T-helper 17 cell (primary cell): ENCODE measurements at regions not wholly inside any gene's neighbourhood (a gene's known extent, or its start where the extent isn't known, plus 50 kb on each side); places are given as distances from the start of the nearest gene placed in this dataset.

Source experiments
- ATAC-seq: fragments of 150-1000 bp; cut with Tn5 transposase; 2 replicates; pipeline ENCODE4 v1.10.0; 2021; ENCODE audit warnings: mild to moderate bottlenecking, moderate library complexity
- DNase-seq, 3 donors: peaks; one replicate each; pipeline versions ENCODE4 v3.0.0 to v3.0.0-alpha.2; 2020 to 2021
- H3K9me3 ChIP-seq: one replicate; pipeline ENCODE4 v1.7.0; 2013; ENCODE audit warnings: low read length, mild to moderate bottlenecking; ENCODE audit not compliant: control insufficient read depth, poor library complexity, severe bottlenecking
- H3K27ac Mint-ChIP-seq: one replicate; pipeline ENCODE4 v1.8.0; 2022; ENCODE audit warnings: mild to moderate bottlenecking, moderate library complexity, mixed read lengths
- H3K27me3 Mint-ChIP-seq: one replicate; pipeline ENCODE4 v1.8.0; 2022; ENCODE audit warnings: mixed read lengths
- H3K36me3 Mint-ChIP-seq: one replicate; pipeline ENCODE4 v1.8.0; 2022; ENCODE audit warnings: low read depth, mixed read lengths
- H3K4me1 Mint-ChIP-seq: one replicate; pipeline ENCODE4 v1.8.0; 2022; ENCODE audit warnings: mild to moderate bottlenecking, mixed read lengths
- H3K4me3 Mint-ChIP-seq: one replicate; pipeline ENCODE4 v1.8.0; 2022; ENCODE audit warnings: mild to moderate bottlenecking, moderate library complexity, mixed read lengths

DNA sequence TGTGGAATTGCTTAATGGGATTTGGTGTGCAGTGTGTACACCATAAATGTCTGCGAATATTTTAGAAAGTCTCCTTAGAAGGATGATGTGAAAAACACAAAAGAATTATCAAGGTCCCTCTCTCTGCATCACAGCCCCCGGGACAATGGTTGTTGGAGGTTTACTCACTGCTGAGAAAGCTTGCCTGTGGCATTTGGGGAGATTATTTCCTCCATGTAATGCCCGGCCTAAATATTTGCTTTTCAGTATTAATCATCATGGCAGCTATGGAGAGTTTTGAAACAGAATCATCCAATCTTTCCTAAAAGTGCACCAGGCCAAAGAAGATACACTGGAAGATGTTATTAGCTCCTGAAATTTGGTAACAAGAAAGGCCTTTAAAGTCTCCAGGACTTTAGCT lies 113.8 kb upstream of the ADCY1 start:
- DNase-seq, result no peak
- ATAC-seq, result no peak
- no peak overlapping the region for H3K4me3 Mint-ChIP-seq
- H3K27me3 Mint-ChIP-seq, result peaks cover 39% of the 10 kb centered on the region
- no peak overlapping the region for H3K27ac Mint-ChIP-seq
- no peaks in the 10 kb centered on the region for H3K36me3 Mint-ChIP-seq
- H3K9me3 ChIP-seq, result no peaks in the 10 kb centered on the region
- no peaks in the 10 kb centered on the region for H3K4me1 Mint-ChIP-seq

DNA sequence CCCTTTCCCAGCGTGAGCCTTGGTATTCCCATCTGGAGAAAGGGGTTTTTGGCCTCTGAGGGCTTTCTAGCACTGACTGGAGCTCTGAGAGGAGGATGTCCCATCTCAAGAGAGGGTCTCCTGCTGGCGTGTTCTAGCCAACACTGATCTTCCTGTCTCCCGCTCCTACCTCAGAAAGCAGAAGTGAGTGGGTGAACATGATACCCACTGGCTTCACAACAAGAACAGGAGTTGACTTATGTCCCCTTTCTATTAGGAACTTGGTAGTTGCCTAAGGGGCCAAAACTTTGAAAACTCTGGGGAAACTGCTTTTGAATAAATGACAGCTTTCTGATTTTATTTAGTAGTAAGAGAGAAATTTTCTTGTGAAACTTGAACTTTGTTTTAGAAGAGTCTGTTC lies 113.1 kb upstream of the ADCY1 start:
- Mint-ChIP-seq H3K27ac (no peak overlapping the region), H3K4me3 (no peak overlapping the region), H3K27me3 (peaks cover 33% of the 10 kb centered on the region), H3K4me1 (no peaks in the 10 kb centered on the region), H3K36me3 (no peaks in the 10 kb centered on the region)
- DNase-seq (no peak), ATAC-seq (no peak)
- no peaks in the 10 kb centered on the region for H3K9me3 ChIP-seq

DNA sequence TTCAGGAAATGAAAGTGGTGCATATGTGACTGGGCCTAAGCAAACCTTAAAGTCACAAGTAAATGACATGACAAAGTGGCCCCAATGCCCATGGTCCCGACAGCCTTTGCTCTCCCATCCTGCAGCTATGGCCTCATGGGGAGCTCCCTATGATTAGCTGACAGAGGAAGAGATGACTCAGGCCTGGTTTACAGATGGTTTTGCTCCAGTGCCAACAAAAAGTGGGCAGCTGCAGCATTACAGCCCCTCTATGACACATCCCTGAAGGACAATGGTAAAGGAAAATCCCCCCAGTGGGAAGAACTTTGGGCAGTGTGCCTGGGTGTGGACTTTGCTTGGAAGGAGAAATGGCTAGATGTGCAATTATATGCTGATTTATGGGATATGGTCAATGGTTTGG lies 105.1 kb upstream of the ADCY1 start:
- ATAC-seq, result no peak
- DNase-seq, result no peak
- H3K36me3 Mint-ChIP-seq, result peaks cover 5% of the 10 kb centered on the region
- no peak overlapping the region for H3K27ac Mint-ChIP-seq
- H3K4me3 Mint-ChIP-seq, result no peak overlapping the region
- H3K27me3 Mint-ChIP-seq, result peaks cover 28% of the 10 kb centered on the region
- H3K4me1 Mint-ChIP-seq, result no peaks in the 10 kb centered on the region
- no peaks in the 10 kb centered on the region for H3K9me3 ChIP-seq

DNA sequence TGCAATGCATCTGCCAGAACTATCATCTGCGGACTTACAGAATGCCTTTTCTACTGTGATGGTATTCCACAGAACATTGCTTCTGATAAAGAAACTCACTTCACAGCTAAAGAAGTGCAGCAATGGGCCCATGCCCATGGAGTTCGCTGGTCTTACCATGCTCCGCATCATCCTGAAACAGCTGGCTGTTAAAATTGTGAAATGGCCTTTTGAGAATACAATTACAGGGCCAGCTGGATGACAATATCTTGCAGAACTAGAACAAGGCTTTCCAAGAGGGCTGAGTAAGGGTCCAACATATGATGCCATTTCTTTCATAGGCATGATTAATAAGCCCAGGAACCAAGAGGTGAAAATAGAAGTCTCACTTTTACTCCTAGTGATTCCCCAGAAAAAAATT lies 104.1 kb upstream of the ADCY1 start:
- Mint-ChIP-seq H3K36me3 (peaks cover 5% of the 10 kb centered on the region), H3K27me3 (peaks cover 28% of the 10 kb centered on the region), H3K4me3 (no peak overlapping the region), H3K4me1 (no peaks in the 10 kb centered on the region), H3K27ac (no peak overlapping the region)
- ATAC-seq (no peak), DNase-seq (no peak)
- no peaks in the 10 kb centered on the region for H3K9me3 ChIP-seq

DNA sequence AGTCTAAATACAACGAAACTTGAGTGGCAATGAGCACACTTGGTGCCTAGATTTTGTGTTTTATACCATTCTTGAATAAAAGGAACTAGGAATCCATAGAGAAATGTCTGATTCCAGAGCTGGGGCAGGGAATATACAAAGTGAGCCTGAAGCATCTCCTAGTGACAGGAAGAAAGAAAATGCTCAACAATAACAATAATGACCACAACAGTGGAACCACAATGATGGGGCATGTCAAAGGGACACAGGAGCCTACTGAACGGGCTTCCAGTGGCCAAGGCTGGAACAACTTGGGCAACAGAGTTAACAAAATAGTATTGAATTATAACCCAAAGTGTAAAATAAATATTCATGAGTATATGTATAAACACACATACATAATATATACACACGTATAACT lies 94.4 kb upstream of the ADCY1 start:
- Mint-ChIP-seq H3K4me3 (no peak overlapping the region), H3K36me3 (no peaks in the 10 kb centered on the region), H3K27ac (no peak overlapping the region), H3K4me1 (no peaks in the 10 kb centered on the region), H3K27me3 (peaks cover 16% of the 10 kb centered on the region)
- ATAC-seq (no peak), DNase-seq (no peak)
- H3K9me3 ChIP-seq, result no peaks in the 10 kb centered on the region

DNA sequence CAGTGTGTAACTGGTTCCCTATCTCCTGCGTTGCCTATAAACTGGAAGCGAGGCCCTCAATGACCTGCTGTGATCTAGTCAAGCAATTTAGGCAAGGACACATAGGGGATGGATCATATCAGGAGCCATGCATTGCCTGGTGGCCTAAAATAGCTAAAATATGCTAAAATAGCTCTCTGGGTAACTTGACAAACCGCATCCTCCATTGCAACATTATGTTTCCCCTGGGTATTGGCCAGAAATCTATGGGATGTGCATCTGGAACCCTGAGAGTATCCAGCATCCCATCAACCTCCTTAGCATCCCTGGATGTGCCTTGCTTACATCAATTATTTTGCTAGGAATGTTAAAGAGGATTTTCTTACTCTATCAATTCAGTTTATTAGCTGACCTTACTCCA lies 91.7 kb upstream of the ADCY1 start:
- Mint-ChIP-seq H3K4me3 (no peak overlapping the region), H3K27me3 (peaks cover 16% of the 10 kb centered on the region), H3K27ac (no peak overlapping the region), H3K4me1 (no peaks in the 10 kb centered on the region), H3K36me3 (no peaks in the 10 kb centered on the region)
- no peak for ATAC-seq
- no peak for DNase-seq
- no peaks in the 10 kb centered on the region for H3K9me3 ChIP-seq

DNA sequence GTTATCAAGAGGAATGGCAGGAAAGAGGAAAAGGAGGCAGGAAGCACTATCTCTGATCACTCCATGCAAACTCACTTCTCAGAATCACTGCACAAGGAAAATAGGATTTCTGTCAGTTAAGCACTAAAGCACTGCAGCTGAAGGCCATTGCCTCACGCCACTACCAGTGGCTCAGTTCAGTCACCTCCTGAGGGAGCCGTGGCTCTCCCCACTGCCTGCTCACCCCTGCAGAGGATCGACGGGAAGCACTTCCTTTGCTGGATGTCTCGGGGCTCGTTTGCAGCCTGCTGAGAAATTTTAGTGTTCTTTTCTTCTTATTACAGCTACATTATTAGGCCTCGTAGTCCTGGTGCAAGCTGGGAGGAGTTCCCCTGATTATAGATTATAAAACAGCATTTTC lies 90.1 kb upstream of the ADCY1 start:
- Mint-ChIP-seq H3K27me3 (peaks cover 16% of the 10 kb centered on the region), H3K36me3 (no peaks in the 10 kb centered on the region), H3K4me1 (no peaks in the 10 kb centered on the region), H3K4me3 (no peak overlapping the region), H3K27ac (no peak overlapping the region)
- H3K9me3 ChIP-seq, result no peaks in the 10 kb centered on the region
- ATAC-seq (no peak), DNase-seq (no peak)

DNA sequence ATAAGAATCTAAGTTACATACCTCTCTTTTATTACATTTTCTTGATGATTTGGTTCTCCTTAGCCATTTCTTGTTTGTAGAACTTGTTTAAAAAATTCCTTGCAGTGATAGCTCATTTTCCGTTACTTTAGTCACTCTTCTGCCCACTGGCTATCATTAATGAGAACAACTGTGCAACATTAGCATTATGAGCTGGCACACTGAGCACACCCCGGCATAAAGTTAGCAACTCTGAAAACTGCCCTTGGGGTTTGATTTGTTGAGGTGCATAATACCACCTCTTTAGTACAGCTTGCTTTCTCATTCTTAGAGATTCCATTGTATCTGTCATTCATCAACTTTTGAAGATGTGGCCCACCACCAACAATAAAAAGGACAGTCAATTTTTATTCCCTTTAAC lies 87.6 kb upstream of the ADCY1 start:
- DNase-seq, result no peak
- peaks cover 10% of the 10 kb centered on the region for H3K27me3 Mint-ChIP-seq
- no peaks in the 10 kb centered on the region for H3K4me1 Mint-ChIP-seq
- H3K4me3 Mint-ChIP-seq, result no peak overlapping the region
- ATAC-seq, result no peak
- no peaks in the 10 kb centered on the region for H3K9me3 ChIP-seq
- no peak overlapping the region for H3K27ac Mint-ChIP-seq
- H3K36me3 Mint-ChIP-seq, result no peaks in the 10 kb centered on the region

DNA sequence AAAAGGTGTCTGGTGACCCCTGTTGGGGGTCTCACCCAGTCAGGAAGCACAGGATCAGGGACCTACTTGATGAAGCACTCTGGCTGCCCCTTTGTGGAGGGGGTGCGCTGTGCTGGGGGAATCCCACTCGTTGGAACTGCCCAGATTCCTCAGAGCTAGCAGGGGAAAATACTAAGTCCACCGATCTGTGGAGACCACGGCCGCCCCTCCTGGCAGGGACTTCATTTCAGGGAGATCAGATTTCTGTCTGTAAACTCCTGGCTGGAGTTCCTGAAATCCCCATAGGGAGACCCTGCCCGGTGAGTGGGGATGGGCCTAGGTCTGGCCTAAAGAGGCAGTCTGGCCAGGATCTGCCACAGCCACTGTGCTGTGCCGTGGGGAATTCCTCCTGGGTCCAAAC lies 79.3 kb upstream of the ADCY1 start:
- no peak for DNase-seq
- Mint-ChIP-seq H3K27ac (no peak overlapping the region), H3K27me3 (peaks cover 17% of the 10 kb centered on the region), H3K4me1 (no peaks in the 10 kb centered on the region), H3K4me3 (no peak overlapping the region), H3K36me3 (no peaks in the 10 kb centered on the region)
- no peaks in the 10 kb centered on the region for H3K9me3 ChIP-seq
- no peak for ATAC-seq

DNA sequence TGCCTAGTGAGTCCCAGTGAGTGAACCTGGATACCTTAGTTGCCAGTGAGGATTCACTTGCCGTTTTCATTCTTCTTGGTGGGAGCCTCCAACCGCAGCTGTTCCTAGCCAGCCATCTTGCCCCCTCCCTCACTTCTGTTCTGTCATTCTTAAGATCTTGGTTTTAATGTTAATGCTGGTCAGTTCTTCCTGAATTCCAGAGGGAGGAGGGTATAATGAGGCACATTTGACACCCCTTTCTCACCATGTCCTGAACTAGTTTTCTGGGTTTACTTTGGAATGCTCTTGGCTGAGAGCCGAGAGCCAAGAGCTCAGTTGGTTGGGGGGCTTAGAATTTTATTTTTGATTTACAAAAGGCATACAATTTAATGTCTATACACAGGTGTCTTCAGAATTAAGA lies 78.5 kb upstream of the ADCY1 start:
- ATAC-seq, result no peak
- Mint-ChIP-seq H3K36me3 (no peaks in the 10 kb centered on the region), H3K27me3 (peaks cover 17% of the 10 kb centered on the region), H3K4me3 (no peak overlapping the region), H3K4me1 (no peaks in the 10 kb centered on the region), H3K27ac (no peak overlapping the region)
- no peak for DNase-seq
- no peaks in the 10 kb centered on the region for H3K9me3 ChIP-seq

DNA sequence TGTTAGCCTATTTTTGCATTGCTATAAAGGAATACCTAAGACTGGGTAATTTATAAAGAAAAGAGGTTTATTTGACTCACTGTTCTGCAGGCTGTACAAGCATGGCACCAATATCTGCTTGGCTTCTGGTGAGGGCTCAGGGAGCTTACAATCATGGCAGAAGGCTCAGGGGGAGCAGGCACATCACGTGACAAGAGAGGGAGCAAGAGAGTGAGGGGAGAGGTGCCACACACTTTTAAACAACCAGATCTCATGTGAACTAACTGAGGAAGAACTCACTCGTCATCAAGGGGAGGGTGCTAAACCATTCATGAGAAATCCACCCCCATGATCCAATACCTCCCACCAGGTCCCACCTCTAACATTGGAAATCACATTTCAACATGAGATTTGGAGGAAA lies 73.9 kb upstream of the ADCY1 start:
- peaks cover 17% of the 10 kb centered on the region for H3K27me3 Mint-ChIP-seq
- no peaks in the 10 kb centered on the region for H3K36me3 Mint-ChIP-seq
- no peak for ATAC-seq
- no peak overlapping the region for H3K27ac Mint-ChIP-seq
- H3K9me3 ChIP-seq, result no peaks in the 10 kb centered on the region
- H3K4me3 Mint-ChIP-seq, result no peak overlapping the region
- DNase-seq, result no peak
- no peaks in the 10 kb centered on the region for H3K4me1 Mint-ChIP-seq

DNA sequence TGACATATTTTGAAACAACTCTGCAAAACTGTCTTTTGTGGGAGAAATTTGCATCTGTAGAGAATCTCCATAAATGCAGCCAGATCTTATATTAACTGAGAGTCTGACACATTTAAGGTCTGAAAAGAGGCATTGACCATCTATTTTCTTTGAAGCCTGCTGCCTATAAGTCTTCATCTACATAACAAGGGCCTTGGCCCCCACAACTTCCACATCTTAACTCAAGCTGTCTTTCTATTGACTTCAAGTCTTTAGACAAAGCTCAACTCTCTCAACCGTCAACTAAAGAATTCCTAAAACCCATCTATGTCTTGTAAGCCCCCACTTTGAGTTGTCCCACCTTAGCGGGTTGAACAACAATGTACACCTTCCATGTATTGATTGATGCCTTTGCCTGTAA lies 72.4 kb upstream of the ADCY1 start:
- H3K27me3 Mint-ChIP-seq, result peaks cover 9% of the 10 kb centered on the region
- H3K27ac Mint-ChIP-seq, result no peak overlapping the region
- H3K4me3 Mint-ChIP-seq, result no peak overlapping the region
- no peak for ATAC-seq
- H3K4me1 Mint-ChIP-seq, result no peaks in the 10 kb centered on the region
- no peaks in the 10 kb centered on the region for H3K36me3 Mint-ChIP-seq
- H3K9me3 ChIP-seq, result no peaks in the 10 kb centered on the region
- no peak for DNase-seq

DNA sequence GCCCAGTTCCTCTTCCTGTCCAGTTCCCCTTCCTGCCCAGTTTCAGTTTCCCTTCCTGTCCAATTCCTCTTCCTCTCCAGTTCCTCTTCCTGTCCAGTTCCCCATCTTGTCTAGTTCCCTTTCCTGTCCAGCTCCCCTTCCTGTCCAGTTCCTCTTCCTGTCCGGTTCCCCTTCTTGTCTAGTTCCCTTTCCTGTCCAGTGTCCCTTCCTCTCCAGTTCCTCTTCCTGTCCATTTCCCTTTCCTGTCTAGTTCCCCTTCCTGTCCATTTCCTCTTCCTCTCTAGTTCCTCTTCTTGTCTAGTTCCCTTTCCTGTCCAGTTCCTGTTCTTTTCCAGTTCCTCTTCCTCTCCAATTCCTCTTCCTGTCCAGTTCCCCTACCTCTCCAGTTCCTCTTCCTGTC lies 68.1 kb upstream of the ADCY1 start:
- no peaks in the 10 kb centered on the region for H3K9me3 ChIP-seq
- no peak overlapping the region for H3K4me3 Mint-ChIP-seq

DNA sequence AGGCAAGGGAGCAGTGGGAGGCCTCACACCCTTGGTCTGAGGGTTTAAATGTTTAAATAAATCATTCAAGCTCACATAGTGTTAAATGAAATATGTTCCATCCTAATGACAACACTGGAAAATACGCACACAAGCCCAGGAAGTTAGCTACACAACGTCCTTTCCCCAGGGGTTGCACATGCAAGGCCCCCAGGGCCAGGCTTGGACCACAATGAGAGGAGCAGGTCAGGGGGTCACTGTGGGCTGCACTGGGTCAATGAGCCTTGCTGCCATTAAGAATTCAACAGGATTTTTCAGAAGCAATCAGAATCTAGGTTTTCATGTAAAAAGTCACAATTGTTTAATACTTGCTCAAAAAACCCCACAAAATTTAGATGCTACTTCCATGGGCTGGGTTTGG lies 64.9 kb upstream of the ADCY1 start:
- no peaks in the 10 kb centered on the region for H3K4me1 Mint-ChIP-seq
- no peaks in the 10 kb centered on the region for H3K9me3 ChIP-seq
- peaks cover 5% of the 10 kb centered on the region for H3K27me3 Mint-ChIP-seq
- DNase-seq (no peak), ATAC-seq (no peak)
- H3K27ac Mint-ChIP-seq, result no peak overlapping the region
- H3K4me3 Mint-ChIP-seq, result no peak overlapping the region
- H3K36me3 Mint-ChIP-seq, result no peaks in the 10 kb centered on the region

More for the DNA sequence above, 68.1 kb upstream of the ADCY1 start:
- no peak overlapping the region for H3K27ac Mint-ChIP-seq
- H3K27me3 Mint-ChIP-seq, result no peaks in the 10 kb centered on the region
- no peaks in the 10 kb centered on the region for H3K36me3 Mint-ChIP-seq
- no peak for ATAC-seq
- no peaks in the 10 kb centered on the region for H3K4me1 Mint-ChIP-seq
- DNase-seq, result no peak
